Hepatocyte (in vitro differentiated cells): ENCODE measurements at regions not wholly inside any gene's neighbourhood (a gene's known extent, or its start where the extent isn't known, plus 50 kb on each side); places are given as distances from the start of the nearest gene placed in this dataset.

ENCODE experiments used
- CTCF ChIP-seq: fragments of 200-600 bp; sonication (generic); IDR thresholded peaks from 2 replicates; pipeline ENCODE4 v1.5.1; 2016; ENCODE audit warnings: antibody characterized with exemption, mild to moderate bottlenecking; ENCODE audit not compliant: poor library complexity
- EZH2 ChIP-seq: fragments of 200-600 bp; sonication (generic); IDR thresholded peaks from 2 replicates; pipeline ENCODE4 v1.6.1; 2016; ENCODE audit warnings: antibody characterized with exemption, mild to moderate bottlenecking, borderline replicate concordance

- peak; percentile 73 for TF ChIP-seq CTCF
- no peak for TF ChIP-seq EZH2
These were observed 1728.3 kb upstream of the CDH9 start for GRCh38 chr5:28766565-28767158.
